ENCODE measurements at regions not wholly inside any gene's neighbourhood (a gene's known extent, or its start where the extent isn't known, plus 50 kb on each side); places are given as distances from the start of the nearest gene placed in this dataset.

DNA sequence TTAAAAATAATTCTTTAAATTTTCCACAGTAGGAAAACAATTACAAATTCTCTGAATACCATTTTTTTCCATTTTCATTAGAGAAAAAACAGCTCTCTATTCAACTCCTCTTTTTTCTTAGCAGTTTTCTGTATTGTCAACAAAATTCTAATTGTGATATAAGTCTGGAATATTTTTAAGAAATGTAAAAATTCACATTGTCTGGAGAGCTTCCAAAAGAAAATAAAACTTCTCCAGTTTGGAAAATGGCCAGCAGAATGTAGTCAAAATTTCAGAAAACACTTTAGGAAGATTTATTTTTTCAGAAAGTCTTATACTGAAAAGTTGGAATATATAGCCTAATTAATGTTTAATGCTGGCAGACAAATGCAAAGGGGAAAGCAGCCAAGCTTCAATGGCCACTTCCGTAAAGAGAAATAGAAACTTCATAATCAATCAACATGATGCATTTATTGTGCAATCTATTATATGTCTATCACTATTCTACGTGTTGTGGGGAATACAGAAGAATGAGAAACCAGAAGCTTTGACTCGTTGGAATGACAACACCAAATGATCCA is 733.2 kb upstream of the PKDCC start:
- TF ChIP-seq, protein P1, sequence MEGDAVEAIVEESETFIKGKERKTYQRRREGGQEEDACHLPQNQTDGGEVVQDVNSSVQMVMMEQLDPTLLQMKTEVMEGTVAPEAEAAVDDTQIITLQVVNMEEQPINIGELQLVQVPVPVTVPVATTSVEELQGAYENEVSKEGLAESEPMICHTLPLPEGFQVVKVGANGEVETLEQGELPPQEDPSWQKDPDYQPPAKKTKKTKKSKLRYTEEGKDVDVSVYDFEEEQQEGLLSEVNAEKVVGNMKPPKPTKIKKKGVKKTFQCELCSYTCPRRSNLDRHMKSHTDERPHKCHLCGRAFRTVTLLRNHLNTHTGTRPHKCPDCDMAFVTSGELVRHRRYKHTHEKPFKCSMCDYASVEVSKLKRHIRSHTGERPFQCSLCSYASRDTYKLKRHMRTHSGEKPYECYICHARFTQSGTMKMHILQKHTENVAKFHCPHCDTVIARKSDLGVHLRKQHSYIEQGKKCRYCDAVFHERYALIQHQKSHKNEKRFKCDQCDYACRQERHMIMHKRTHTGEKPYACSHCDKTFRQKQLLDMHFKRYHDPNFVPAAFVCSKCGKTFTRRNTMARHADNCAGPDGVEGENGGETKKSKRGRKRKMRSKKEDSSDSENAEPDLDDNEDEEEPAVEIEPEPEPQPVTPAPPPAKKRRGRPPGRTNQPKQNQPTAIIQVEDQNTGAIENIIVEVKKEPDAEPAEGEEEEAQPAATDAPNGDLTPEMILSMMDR (conservative IDR thresholded peaks at IDR 0.05): no peak
- no peak for TF ChIP-seq ZFX (IDR thresholded peaks at IDR 0.05)
